Gastrocnemius medialis (tissue), 4 donors: ENCODE measurements at regions not wholly inside any gene's neighbourhood (a gene's known extent, or its start where the extent isn't known, plus 50 kb on each side); places are given as distances from the start of the nearest gene placed in this dataset.

Experiments used
- POLR2A ChIP-seq, 2 donors: fragments of 450-650 bp; IDR thresholded peaks; one replicate each; pipeline ENCODE4 v1.6.1; 2017; ENCODE audit warnings: antibody characterized with exemption in 2 of 2, mild to moderate bottlenecking in 2 of 2, moderate library complexity in 2 of 2
- TF ChIP-seq, protein P1 (sequence below), 5 experiments: fragments of 450-650 bp in 3 of 5; fragments of 200-600 bp in 2 of 5; sonication (generic) in 2 of 5; IDR thresholded peaks in 4 of 5; conservative IDR thresholded peaks in 1 of 5; 1 replicate in 4 of 5; 2 replicates in 1 of 5; pipeline ENCODE4 v1.5.1; 2016 to 2019; ENCODE audit warnings: antibody characterized with exemption in 5 of 5, mild to moderate bottlenecking in 3 of 5, moderate library complexity in 3 of 5

DNA sequence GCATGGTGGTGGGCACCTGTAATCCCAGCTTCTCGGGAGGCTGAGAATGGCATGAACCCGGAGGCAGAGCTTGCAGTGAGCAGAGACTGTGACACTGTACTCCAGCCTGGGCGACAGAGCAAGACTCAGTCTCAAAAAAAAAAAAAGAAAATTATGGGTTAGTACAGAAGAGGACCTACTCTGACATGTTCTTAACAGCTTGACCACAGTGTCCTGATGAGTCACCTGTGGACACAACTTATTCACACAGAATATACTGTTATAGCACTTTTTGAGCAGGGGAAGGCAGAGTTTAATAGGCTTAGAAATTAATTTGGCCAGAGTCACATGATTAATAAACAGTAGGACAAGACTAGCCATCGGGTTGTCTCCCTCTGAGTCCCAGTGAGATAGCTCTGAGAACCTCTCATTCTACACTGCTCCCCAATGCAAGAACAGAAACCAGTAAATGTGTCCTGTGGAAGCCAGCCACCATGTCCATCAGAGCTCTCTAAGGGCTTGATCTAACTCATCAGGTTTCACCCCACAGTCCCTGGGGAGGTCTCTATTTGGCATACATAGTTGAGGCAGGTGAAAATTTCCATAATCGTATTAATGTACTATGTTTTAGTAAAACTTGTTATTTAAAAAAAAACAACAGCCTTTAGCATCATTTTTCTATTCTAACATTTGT is 1077.9 kb upstream of the C9orf72 start:
- TF ChIP-seq, protein P1, sequence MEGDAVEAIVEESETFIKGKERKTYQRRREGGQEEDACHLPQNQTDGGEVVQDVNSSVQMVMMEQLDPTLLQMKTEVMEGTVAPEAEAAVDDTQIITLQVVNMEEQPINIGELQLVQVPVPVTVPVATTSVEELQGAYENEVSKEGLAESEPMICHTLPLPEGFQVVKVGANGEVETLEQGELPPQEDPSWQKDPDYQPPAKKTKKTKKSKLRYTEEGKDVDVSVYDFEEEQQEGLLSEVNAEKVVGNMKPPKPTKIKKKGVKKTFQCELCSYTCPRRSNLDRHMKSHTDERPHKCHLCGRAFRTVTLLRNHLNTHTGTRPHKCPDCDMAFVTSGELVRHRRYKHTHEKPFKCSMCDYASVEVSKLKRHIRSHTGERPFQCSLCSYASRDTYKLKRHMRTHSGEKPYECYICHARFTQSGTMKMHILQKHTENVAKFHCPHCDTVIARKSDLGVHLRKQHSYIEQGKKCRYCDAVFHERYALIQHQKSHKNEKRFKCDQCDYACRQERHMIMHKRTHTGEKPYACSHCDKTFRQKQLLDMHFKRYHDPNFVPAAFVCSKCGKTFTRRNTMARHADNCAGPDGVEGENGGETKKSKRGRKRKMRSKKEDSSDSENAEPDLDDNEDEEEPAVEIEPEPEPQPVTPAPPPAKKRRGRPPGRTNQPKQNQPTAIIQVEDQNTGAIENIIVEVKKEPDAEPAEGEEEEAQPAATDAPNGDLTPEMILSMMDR (IDR thresholded peaks at IDR 0.05 in 4 of 5, conservative IDR thresholded peaks at IDR 0.05 in 1 of 5) = no peak
- no peak for TF ChIP-seq POLR2A (IDR thresholded peaks at IDR 0.05)
